Mesendoderm (in vitro differentiated cells): ENCODE measurements at regions not wholly inside any gene's neighbourhood (a gene's known extent, or its start where the extent isn't known, plus 50 kb on each side); places are given as distances from the start of the nearest gene placed in this dataset.
A peak's percentile ranks its signal among the peaks of the same experiment; 100 is the strongest.

Experiments
- DNase-seq: peaks from one replicate; pipeline ENCODE4 v3.0.0; 2013
- H2AK5ac ChIP-seq: 2 replicates; pipeline ENCODE4 v1.6.1; 2013; ENCODE audit warnings: low read length, inconsistent platforms
- H2BK120ac ChIP-seq: 2 replicates; pipeline ENCODE4 v1.6.1; 2013; ENCODE audit warnings: low read depth, mild to moderate bottlenecking, low read length, moderate library complexity, mixed read lengths
- H2BK15ac ChIP-seq: replicated peaks from 2 replicates; pipeline ENCODE4 v1.6.1; 2013; ENCODE audit warnings: low read depth, mild to moderate bottlenecking, moderate library complexity
- H2BK5ac ChIP-seq: 2 replicates; pipeline ENCODE4 v1.6.1; 2013; ENCODE audit warnings: low read length, inconsistent platforms
- H3K18ac ChIP-seq: 2 replicates; pipeline ENCODE4 v1.6.1; 2013; ENCODE audit warnings: mild to moderate bottlenecking, low read length, mixed read lengths
- H3K23ac ChIP-seq: one replicate; pipeline ENCODE4 v1.6.1; 2013; ENCODE audit warnings: low read length
- H3K27ac ChIP-seq: 2 replicates; pipeline ENCODE4 v1.5.1; 2013; ENCODE audit warnings: low read depth, mild to moderate bottlenecking, inconsistent platforms, low read length, moderate library complexity
- H3K27me3 ChIP-seq: 2 replicates; pipeline ENCODE4 v1.6.1; 2013; ENCODE audit warnings: low read length, control low read depth, mild to moderate bottlenecking, inconsistent platforms; ENCODE audit not compliant: insufficient read depth, poor library complexity
- H3K36me3 ChIP-seq: 2 replicates; pipeline ENCODE4 v1.6.1; 2013; ENCODE audit warnings: low read length, inconsistent platforms; ENCODE audit not compliant: control insufficient read depth, insufficient read depth
- H3K4ac ChIP-seq: one replicate; pipeline ENCODE4 v1.6.1; 2013; ENCODE audit warnings: low read depth, mild to moderate bottlenecking, low read length, moderate library complexity
- H3K4me1 ChIP-seq: 2 replicates; pipeline ENCODE4 v1.6.1; 2013; ENCODE audit warnings: low read depth, low read length, inconsistent platforms; ENCODE audit not compliant: control insufficient read depth
- H3K4me2 ChIP-seq: 2 replicates; pipeline ENCODE4 v1.6.1; 2013; ENCODE audit warnings: low read length
- H3K4me3 ChIP-seq: 2 replicates; pipeline ENCODE4 v1.5.1; 2013; ENCODE audit warnings: mild to moderate bottlenecking, low read length
- H3K56ac ChIP-seq: one replicate; pipeline ENCODE4 v1.6.1; 2013; ENCODE audit warnings: low read length
- H3K79me1 ChIP-seq: 2 replicates; pipeline ENCODE4 v1.6.1; 2013; ENCODE audit warnings: low read length, inconsistent platforms
- H3K79me2 ChIP-seq: 2 replicates; pipeline ENCODE4 v1.6.1; 2013; ENCODE audit warnings: mild to moderate bottlenecking, low read length; ENCODE audit not compliant: control insufficient read depth, insufficient read depth
- H3K9ac ChIP-seq: 2 replicates; pipeline ENCODE4 v1.6.1; 2013; ENCODE audit warnings: low read length, inconsistent platforms
- H4K5ac ChIP-seq: one replicate; pipeline ENCODE4 v1.6.1; 2013; ENCODE audit warnings: low read length
- H4K8ac ChIP-seq: one replicate; pipeline ENCODE4 v1.6.1; 2013; ENCODE audit warnings: low read depth, mild to moderate bottlenecking, control low read depth, low read length, moderate library complexity
- WGBS: extraction: QIAGEN DNeasy Blood & Tissue Kit; methylation state at CpG from one replicate; pipeline ENCODE4 v1.1.7; 2013; ENCODE audit warnings: low lambda C conversion rate, missing lambda C conversion rate; ENCODE audit not compliant: insufficient coverage; ENCODE audit errors: extremely low coverage; 5-methylcytosine and 5-hydroxymethylcytosine counted together

GRCh38 chr13:90696254-90696653, 651.2 kb upstream of the MIR17HG start:
- H3K4me3 ChIP-seq, result no peak overlapping the region
- peak overlapping the region; percentile 18 for H3K18ac ChIP-seq
- H4K5ac ChIP-seq, result peak overlapping the region; percentile 73
- H2BK120ac ChIP-seq, result no peak overlapping the region
- no peak overlapping the region for H3K9ac ChIP-seq
- WGBS, result no CpG with 5 or more reads among the region's 1 CpG
- H2AK5ac ChIP-seq, result no peak overlapping the region
- no peaks in the 10 kb centered on the region for H3K79me2 ChIP-seq
- no peak overlapping the region for H2BK5ac ChIP-seq
- no peak overlapping the region for H2BK15ac ChIP-seq
- no peaks in the 10 kb centered on the region for H3K4me1 ChIP-seq
- no peaks in the 10 kb centered on the region for H3K36me3 ChIP-seq
- H3K4me2 ChIP-seq, result no peak overlapping the region
- DNase-seq, result no peak
- H3K23ac ChIP-seq, result no peak overlapping the region
- no peak overlapping the region for H3K56ac ChIP-seq
- H3K4ac ChIP-seq, result no peak overlapping the region
- H3K27me3 ChIP-seq, result no peaks in the 10 kb centered on the region
- no peak overlapping the region for H4K8ac ChIP-seq
- no peak overlapping the region for H3K27ac ChIP-seq
- no peaks in the 10 kb centered on the region for H3K79me1 ChIP-seq

DNA sequence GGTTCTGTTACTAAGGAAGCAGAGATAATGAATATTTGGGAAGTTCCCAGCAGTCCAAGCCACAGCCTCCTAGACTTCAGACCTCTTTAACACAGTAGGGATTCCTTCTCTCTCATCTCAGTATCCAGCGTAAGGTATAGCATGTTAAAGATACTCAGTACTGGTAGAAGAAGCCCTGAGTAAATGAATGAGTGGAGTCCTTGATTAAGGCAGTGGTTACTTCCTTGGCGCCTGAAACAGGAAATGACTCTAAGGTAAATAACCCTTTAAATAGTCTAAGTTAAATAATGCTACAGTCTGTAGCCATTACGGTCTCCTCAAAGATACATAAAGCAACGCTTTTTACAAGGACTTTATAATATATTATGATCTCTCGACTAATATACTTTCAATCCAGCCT, 650.8 kb upstream of the MIR17HG start:
- H4K8ac ChIP-seq, result no peak overlapping the region
- no peak overlapping the region for H2BK5ac ChIP-seq
- H3K79me2 ChIP-seq, result no peaks in the 10 kb centered on the region
- H3K23ac ChIP-seq, result no peak overlapping the region
- H3K79me1 ChIP-seq, result no peaks in the 10 kb centered on the region
- H3K56ac ChIP-seq, result no peak overlapping the region
- no peak for DNase-seq
- no CpG with 5 or more reads among the region's 5 CpGs for WGBS
- H3K4me3 ChIP-seq, result no peak overlapping the region
- no peak overlapping the region for H3K27ac ChIP-seq
- H3K4me2 ChIP-seq, result no peak overlapping the region
- H3K27me3 ChIP-seq, result no peaks in the 10 kb centered on the region
- no peak overlapping the region for H4K5ac ChIP-seq
- H2AK5ac ChIP-seq, result no peak overlapping the region
- H3K18ac ChIP-seq, result no peak overlapping the region
- no peak overlapping the region for H3K9ac ChIP-seq
- H3K4me1 ChIP-seq, result no peaks in the 10 kb centered on the region
- H2BK15ac ChIP-seq, result no peak overlapping the region
- no peaks in the 10 kb centered on the region for H3K36me3 ChIP-seq
- no peak overlapping the region for H3K4ac ChIP-seq
- no peak overlapping the region for H2BK120ac ChIP-seq

- H4K8ac ChIP-seq, result no peak overlapping the region
- no peak overlapping the region for H2BK120ac ChIP-seq
- no peak overlapping the region for H3K4ac ChIP-seq
- no peaks in the 10 kb centered on the region for H3K27me3 ChIP-seq
- no peaks in the 10 kb centered on the region for H3K4me1 ChIP-seq
- no peaks in the 10 kb centered on the region for H3K79me1 ChIP-seq
- H3K4me3 ChIP-seq, result no peak overlapping the region
- no peak overlapping the region for H3K27ac ChIP-seq
- H3K36me3 ChIP-seq, result no peaks in the 10 kb centered on the region
- no peak overlapping the region for H4K5ac ChIP-seq
- H3K79me2 ChIP-seq, result no peaks in the 10 kb centered on the region
- H3K23ac ChIP-seq, result no peak overlapping the region
- H3K56ac ChIP-seq, result no peak overlapping the region
- H3K9ac ChIP-seq, result no peak overlapping the region
- WGBS, result no CpG with 5 or more reads among the region's 1 CpG
- no peak overlapping the region for H2BK15ac ChIP-seq
- no peak for DNase-seq
- H3K18ac ChIP-seq, result no peak overlapping the region
- no peak overlapping the region for H3K4me2 ChIP-seq
- H2BK5ac ChIP-seq, result no peak overlapping the region
- H2AK5ac ChIP-seq, result no peak overlapping the region
These were observed 647.1 kb upstream of the MIR17HG start for GRCh38 chr13:90700340-90700739.

DNA sequence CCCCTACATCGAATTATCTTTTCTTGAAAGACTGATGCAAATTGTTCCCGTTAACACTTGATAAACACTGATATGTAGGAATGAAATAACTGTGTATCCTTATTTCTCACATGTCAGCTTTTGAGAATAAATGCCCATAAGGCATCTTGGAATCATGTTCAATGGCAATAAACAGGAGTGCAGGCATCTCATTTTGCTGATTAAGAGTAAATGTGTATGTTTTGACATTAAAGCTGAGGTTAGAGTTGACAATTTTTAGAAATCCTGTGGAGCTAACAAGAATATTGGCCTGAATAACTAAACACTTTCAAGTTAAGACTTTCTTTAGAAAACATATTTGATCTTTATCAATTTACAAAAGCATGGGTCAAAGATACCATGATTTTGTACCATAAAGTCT, 646.2 kb upstream of the MIR17HG start:
- H4K5ac ChIP-seq, result no peak overlapping the region
- WGBS, result no CpG with 5 or more reads among the region's 2 CpGs
- no peak overlapping the region for H2BK120ac ChIP-seq
- H3K36me3 ChIP-seq, result no peaks in the 10 kb centered on the region
- no peak overlapping the region for H4K8ac ChIP-seq
- H3K27ac ChIP-seq, result no peak overlapping the region
- H3K4me1 ChIP-seq, result no peaks in the 10 kb centered on the region
- no peak overlapping the region for H3K4me3 ChIP-seq
- H2BK15ac ChIP-seq, result peak overlapping the region; percentile 74
- no peak overlapping the region for H3K4me2 ChIP-seq
- H3K4ac ChIP-seq, result no peak overlapping the region
- no peak overlapping the region for H3K23ac ChIP-seq
- no peak for DNase-seq
- H3K18ac ChIP-seq, result no peak overlapping the region
- H3K27me3 ChIP-seq, result no peaks in the 10 kb centered on the region
- no peak overlapping the region for H2AK5ac ChIP-seq
- H3K9ac ChIP-seq, result no peak overlapping the region
- no peak overlapping the region for H2BK5ac ChIP-seq
- H3K56ac ChIP-seq, result no peak overlapping the region
- no peaks in the 10 kb centered on the region for H3K79me2 ChIP-seq
- no peaks in the 10 kb centered on the region for H3K79me1 ChIP-seq

GRCh38 chr13:90702050-90702449, 645.4 kb upstream of the MIR17HG start:
- Histone ChIP-seq H2AK5ac (no peak overlapping the region), H4K5ac (no peak overlapping the region), H2BK5ac (no peak overlapping the region), H3K23ac (no peak overlapping the region), H3K4me1 (no peaks in the 10 kb centered on the region), H3K79me1 (no peaks in the 10 kb centered on the region), H3K9ac (no peak overlapping the region), H3K36me3 (no peaks in the 10 kb centered on the region), H3K27ac (no peak overlapping the region), H3K4ac (no peak overlapping the region), H3K18ac (no peak overlapping the region), H2BK15ac (no peak overlapping the region), H3K4me3 (no peak overlapping the region), H4K8ac (no peak overlapping the region), H3K56ac (no peak overlapping the region), H3K27me3 (no peaks in the 10 kb centered on the region), H3K79me2 (no peaks in the 10 kb centered on the region), H2BK120ac (no peak overlapping the region), H3K4me2 (no peak overlapping the region)
- no peak for DNase-seq
- no CpG with 5 or more reads among the region's 5 CpGs for WGBS

DNA sequence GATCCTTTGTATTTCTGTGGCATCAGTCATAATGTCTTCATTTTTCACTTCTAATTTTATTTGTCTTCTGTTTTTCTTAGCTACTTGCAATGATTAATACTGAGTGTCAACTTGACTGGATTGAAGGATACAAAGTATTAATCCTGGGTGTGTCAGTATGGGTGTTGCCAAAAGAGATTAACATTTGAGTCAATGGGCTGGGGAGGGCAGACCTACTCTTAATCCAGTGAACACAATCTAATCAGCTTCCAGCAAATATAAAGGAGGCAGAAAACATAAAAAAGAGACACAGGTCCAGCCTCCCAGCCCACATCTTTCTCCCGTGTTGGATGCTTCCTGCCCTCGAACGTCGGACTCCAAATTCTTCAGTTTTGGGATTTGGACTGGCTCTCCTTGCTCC, 640.9 kb upstream of the MIR17HG start:
- Histone ChIP-seq H3K4me3 (no peak overlapping the region), H4K5ac (no peak overlapping the region), H2AK5ac (no peak overlapping the region), H3K4me1 (no peaks in the 10 kb centered on the region), H3K36me3 (no peaks in the 10 kb centered on the region), H3K18ac (no peak overlapping the region), H2BK5ac (no peak overlapping the region), H3K23ac (no peak overlapping the region), H3K27ac (no peak overlapping the region), H3K4ac (no peak overlapping the region), H3K79me2 (no peaks in the 10 kb centered on the region), H2BK15ac (no peak overlapping the region), H3K56ac (no peak overlapping the region), H3K9ac (no peak overlapping the region), H3K79me1 (no peaks in the 10 kb centered on the region), H3K27me3 (no peaks in the 10 kb centered on the region), H3K4me2 (no peak overlapping the region), H2BK120ac (no peak overlapping the region), H4K8ac (no peak overlapping the region)
- DNase-seq, result no peak
- WGBS, result no CpG with 5 or more reads among the region's 4 CpGs
